SU-DHL-6 (cell line): ENCODE measurements at regions not wholly inside any gene's neighbourhood (a gene's known extent, or its start where the extent isn't known, plus 50 kb on each side); places are given as distances from the start of the nearest gene placed in this dataset.

ENCODE experiments used
- EZH2phosphoT487 ChIP-seq: fragments of 200-600 bp; sonication (generic), shearing (Covaris generic); conservative IDR thresholded peaks from 2 replicates; pipeline ENCODE4 v1.6.1; 2018; ENCODE audit warnings: mild to moderate bottlenecking, antibody characterized with exemption, low read length, moderate library complexity, mixed read lengths
- TF ChIP-seq, protein P1 (sequence below): fragments of 200-600 bp; sonication (generic); IDR thresholded peaks from one replicate; pipeline ENCODE4 v1.5.1; 2017; ENCODE audit warnings: antibody characterized with exemption, mild to moderate bottlenecking, low read length, moderate library complexity; ENCODE audit not compliant: insufficient read depth, poor library complexity, severe bottlenecking

DNA sequence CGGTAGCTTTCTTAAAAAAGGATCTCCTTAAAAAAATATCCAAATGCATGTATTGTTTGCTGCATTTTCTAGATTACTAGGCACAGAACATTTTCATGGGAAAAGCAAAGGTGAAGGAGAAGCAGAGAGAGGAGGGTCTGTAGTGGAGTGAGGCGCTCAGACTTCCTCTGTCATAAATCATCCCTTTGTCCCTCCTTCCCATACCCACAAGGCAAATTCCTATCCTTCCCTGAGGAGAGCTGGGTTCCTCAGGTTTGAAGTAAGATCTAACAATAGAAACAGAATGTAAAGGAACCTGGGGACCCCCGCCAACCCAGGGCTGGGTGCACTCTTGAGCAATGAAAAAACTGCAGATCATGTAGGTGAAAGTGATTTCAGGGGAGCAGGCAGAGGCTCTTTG is 149.2 kb upstream of the ANKH start:
- TF ChIP-seq, protein P1, sequence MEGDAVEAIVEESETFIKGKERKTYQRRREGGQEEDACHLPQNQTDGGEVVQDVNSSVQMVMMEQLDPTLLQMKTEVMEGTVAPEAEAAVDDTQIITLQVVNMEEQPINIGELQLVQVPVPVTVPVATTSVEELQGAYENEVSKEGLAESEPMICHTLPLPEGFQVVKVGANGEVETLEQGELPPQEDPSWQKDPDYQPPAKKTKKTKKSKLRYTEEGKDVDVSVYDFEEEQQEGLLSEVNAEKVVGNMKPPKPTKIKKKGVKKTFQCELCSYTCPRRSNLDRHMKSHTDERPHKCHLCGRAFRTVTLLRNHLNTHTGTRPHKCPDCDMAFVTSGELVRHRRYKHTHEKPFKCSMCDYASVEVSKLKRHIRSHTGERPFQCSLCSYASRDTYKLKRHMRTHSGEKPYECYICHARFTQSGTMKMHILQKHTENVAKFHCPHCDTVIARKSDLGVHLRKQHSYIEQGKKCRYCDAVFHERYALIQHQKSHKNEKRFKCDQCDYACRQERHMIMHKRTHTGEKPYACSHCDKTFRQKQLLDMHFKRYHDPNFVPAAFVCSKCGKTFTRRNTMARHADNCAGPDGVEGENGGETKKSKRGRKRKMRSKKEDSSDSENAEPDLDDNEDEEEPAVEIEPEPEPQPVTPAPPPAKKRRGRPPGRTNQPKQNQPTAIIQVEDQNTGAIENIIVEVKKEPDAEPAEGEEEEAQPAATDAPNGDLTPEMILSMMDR = no peak
- no peak for TF ChIP-seq EZH2phosphoT487
